ENCODE measurements at regions not wholly inside any gene's neighbourhood (a gene's known extent, or its start where the extent isn't known, plus 50 kb on each side); places are given as distances from the start of the nearest gene placed in this dataset.

DNA sequence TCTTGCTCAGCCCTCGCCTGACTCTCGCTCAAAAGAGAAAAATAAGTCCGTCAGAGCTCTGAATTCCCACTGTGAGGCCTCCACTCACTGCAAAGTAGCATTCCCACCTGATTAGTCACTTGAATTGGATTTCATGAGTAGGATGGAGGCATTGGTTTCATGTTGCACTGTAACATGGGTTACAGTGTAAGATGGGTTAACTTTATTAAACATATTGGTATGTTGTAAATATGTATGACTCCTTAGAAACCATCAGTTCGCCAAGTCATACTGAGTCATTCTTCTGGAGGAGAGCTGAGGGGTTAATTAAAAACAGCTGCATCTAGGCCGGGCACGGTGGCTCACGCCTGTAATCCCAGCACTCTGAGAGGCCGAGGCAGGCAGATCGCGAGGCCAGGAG lies 93.8 kb upstream of the BNC2 start:
- TF ChIP-seq REST (IDR thresholded peaks at IDR 0.05; ENCODE audit: low read depth): no peak
- TF ChIP-seq NFIC (IDR thresholded peaks at IDR 0.05): no peak
- TF ChIP-seq TCF12 (IDR thresholded peaks at IDR 0.05; ENCODE audit: low read depth): no peak
- TF ChIP-seq, protein P1, sequence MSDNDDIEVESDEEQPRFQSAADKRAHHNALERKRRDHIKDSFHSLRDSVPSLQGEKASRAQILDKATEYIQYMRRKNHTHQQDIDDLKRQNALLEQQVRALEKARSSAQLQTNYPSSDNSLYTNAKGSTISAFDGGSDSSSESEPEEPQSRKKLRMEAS (IDR thresholded peaks at IDR 0.05): no peak
